ENCODE measurements at regions not wholly inside any gene's neighbourhood (a gene's known extent, or its start where the extent isn't known, plus 50 kb on each side); places are given as distances from the start of the nearest gene placed in this dataset.
"Not testable (repeated sequence)": the region's sequence is repeated elsewhere in the genome, so short reads cannot be mapped to it uniquely, and the experiment has no call there.

- ATAC-seq (no peak), DNase-seq (no peak)
- no peaks in the 10 kb centered on the region for H3K27me3 Mint-ChIP-seq (ENCODE audit: low read depth)
- no peak overlapping the region for H3K4me3 Mint-ChIP-seq
- H3K4me1 Mint-ChIP-seq (ENCODE audit: low read depth): no peaks in the 10 kb centered on the region
- H3K9me3 Mint-ChIP-seq: no peaks in the 10 kb centered on the region
- no peaks in the 10 kb centered on the region for H3K36me3 Mint-ChIP-seq (ENCODE audit: insufficient read depth)
Observed at GRCh38 chr14:43359317-43359716, 1147.8 kb downstream of the FSCB start.

- Mint-ChIP-seq H3K36me3 (ENCODE audit: insufficient read depth) (no peaks in the 10 kb centered on the region), H3K4me1 (ENCODE audit: low read depth) (no peaks in the 10 kb centered on the region), H3K9me3 (no peaks in the 10 kb centered on the region), H3K27me3 (ENCODE audit: low read depth) (no peaks in the 10 kb centered on the region), H3K4me3 (no peak overlapping the region)
- ATAC-seq (no peak), DNase-seq (no peak)
Observed at GRCh38 chr14:43356979-43357545, 1150.0 kb downstream of the FSCB start.

GRCh38 chr14:43356382-43356781 is 1150.7 kb downstream of the FSCB start:
- DNase-seq: no peak
- Mint-ChIP-seq H3K4me3 (no peak overlapping the region), H3K4me1 (ENCODE audit: low read depth) (no peaks in the 10 kb centered on the region), H3K27me3 (ENCODE audit: low read depth) (no peaks in the 10 kb centered on the region), H3K9me3 (no peaks in the 10 kb centered on the region), H3K36me3 (ENCODE audit: insufficient read depth) (no peaks in the 10 kb centered on the region)
- ATAC-seq: no peak

DNA sequence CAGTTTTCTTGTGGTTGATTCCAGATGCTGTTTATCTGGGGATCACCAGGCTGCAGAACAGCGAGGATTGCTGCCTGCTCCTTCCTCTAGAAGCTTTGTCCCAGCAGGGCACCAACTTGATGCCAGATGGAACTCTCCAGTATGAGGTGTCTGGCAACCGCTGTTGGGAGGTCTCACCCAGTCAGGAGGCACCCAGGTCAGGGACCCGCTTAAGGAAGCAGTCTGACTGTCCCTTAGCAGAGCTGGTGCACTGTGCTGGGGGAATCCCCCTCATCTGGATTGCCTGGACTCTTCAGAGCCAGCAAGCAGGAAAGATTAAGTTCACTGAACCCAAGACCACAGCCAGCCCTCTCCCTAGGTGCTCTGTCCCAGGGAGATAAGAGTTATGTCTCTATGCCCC is 1165.2 kb downstream of the FSCB start:
- Mint-ChIP-seq H3K9me3 (peaks cover 16% of the 10 kb centered on the region), H3K27me3 (ENCODE audit: low read depth) (no peaks in the 10 kb centered on the region), H3K4me3 (no peak overlapping the region), H3K4me1 (ENCODE audit: low read depth) (no peaks in the 10 kb centered on the region), H3K36me3 (ENCODE audit: insufficient read depth) (no peaks in the 10 kb centered on the region)
- ATAC-seq: no peak
- no peak for DNase-seq

- Mint-ChIP-seq H3K36me3 (ENCODE audit: insufficient read depth) (no peaks in the 10 kb centered on the region), H3K4me3 (no peak overlapping the region), H3K9me3 (peaks cover 14% of the 10 kb centered on the region), H3K4me1 (ENCODE audit: low read depth) (no peaks in the 10 kb centered on the region), H3K27me3 (ENCODE audit: low read depth) (no peaks in the 10 kb centered on the region)
- ATAC-seq (no peak), DNase-seq (no peak)
Observed at GRCh38 chr14:43338713-43339112, 1168.4 kb downstream of the FSCB start.

DNA sequence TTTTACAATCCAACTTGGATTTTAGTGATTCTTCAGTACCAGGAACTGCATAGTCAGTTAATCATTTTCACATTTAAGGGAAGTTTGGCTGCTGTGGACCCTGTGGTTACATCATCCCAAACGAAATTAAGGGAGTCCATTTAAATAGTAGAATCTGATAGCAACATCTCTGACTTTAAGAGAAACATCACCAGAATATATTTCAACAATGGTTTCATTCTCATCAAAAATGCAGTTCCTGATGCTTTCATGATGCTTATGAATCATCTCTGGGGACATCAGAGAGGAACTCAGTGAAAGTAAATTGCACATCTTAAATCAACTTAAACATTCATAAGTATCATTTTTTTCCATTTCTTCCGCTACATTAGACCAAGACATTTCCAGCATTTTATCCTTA is 1170.7 kb downstream of the FSCB start:
- H3K9me3 Mint-ChIP-seq: peaks cover 13% of the 10 kb centered on the region
- H3K36me3 Mint-ChIP-seq (ENCODE audit: insufficient read depth): no peaks in the 10 kb centered on the region
- H3K27me3 Mint-ChIP-seq (ENCODE audit: low read depth): no peaks in the 10 kb centered on the region
- H3K4me1 Mint-ChIP-seq (ENCODE audit: low read depth): no peaks in the 10 kb centered on the region
- no peak overlapping the region for H3K4me3 Mint-ChIP-seq
- DNase-seq (no peak), ATAC-seq (no peak)

GRCh38 chr14:43326501-43327407 is 1180.3 kb downstream of the FSCB start:
- not testable (repeated sequence) for H3K36me3 Mint-ChIP-seq (ENCODE audit: insufficient read depth); ATAC-seq; DNase-seq; H3K27me3 Mint-ChIP-seq (ENCODE audit: low read depth); H3K4me3 Mint-ChIP-seq; H3K4me1 Mint-ChIP-seq (ENCODE audit: low read depth)
- peaks cover 10% of the 10 kb centered on the region for H3K9me3 Mint-ChIP-seq

DNA sequence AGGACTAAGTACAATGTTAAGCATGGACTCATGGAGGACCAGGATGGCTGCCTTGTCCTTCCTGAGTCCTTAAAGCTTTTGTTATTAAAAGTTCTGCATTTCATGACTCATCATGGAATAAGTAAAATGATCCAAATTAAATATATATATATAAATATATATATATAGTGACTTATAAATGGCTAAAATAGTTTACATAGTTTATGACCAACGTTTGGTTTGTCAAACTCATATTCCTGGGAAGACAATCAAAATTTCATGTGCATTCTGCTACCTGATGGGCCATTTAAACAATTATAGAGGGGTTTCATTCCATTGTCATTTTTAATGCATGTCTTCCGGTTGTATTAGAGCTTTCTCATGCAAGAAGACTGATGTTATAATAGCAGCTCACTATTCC is 1190.7 kb downstream of the FSCB start:
- Mint-ChIP-seq H3K27me3 (ENCODE audit: low read depth) (no peaks in the 10 kb centered on the region), H3K4me1 (ENCODE audit: low read depth) (no peaks in the 10 kb centered on the region), H3K36me3 (ENCODE audit: insufficient read depth) (no peaks in the 10 kb centered on the region), H3K4me3 (no peak overlapping the region), H3K9me3 (no peaks in the 10 kb centered on the region)
- DNase-seq (no peak), ATAC-seq (no peak)

GRCh38 chr14:43313719-43314118 is 1193.4 kb downstream of the FSCB start:
- DNase-seq (no peak), ATAC-seq (no peak)
- no peak overlapping the region for H3K4me3 Mint-ChIP-seq
- H3K27me3 Mint-ChIP-seq (ENCODE audit: low read depth): no peaks in the 10 kb centered on the region
- no peaks in the 10 kb centered on the region for H3K36me3 Mint-ChIP-seq (ENCODE audit: insufficient read depth)
- H3K9me3 Mint-ChIP-seq: peaks cover 4% of the 10 kb centered on the region
- no peaks in the 10 kb centered on the region for H3K4me1 Mint-ChIP-seq (ENCODE audit: low read depth)

- Mint-ChIP-seq H3K4me1 (ENCODE audit: low read depth) (no peaks in the 10 kb centered on the region), H3K9me3 (peaks cover 4% of the 10 kb centered on the region), H3K36me3 (ENCODE audit: insufficient read depth) (no peaks in the 10 kb centered on the region), H3K4me3 (no peak overlapping the region), H3K27me3 (ENCODE audit: low read depth) (no peaks in the 10 kb centered on the region)
- ATAC-seq (no peak), DNase-seq (no peak)
Observed at GRCh38 chr14:43308421-43309110, 1198.5 kb downstream of the FSCB start.

DNA sequence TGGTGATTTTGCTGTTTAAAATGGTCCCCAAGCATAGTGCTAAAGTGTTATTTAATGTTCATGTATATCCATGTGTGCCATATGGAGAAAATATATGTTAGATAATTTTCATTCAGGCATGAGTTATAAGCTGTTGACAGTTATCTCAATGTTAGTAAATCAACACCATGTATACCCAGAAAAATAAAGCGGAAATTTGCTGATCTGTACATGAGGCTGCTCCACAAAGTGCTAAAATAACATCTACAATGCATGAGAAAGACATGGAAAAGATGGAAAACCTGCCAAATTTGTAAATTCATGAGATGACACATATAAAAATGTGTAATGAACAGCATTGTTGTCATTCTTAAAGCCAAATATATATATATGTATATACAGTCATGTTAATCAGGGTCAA is 1199.2 kb downstream of the FSCB start:
- Mint-ChIP-seq H3K4me1 (ENCODE audit: low read depth) (no peaks in the 10 kb centered on the region), H3K4me3 (no peak overlapping the region), H3K27me3 (ENCODE audit: low read depth) (no peaks in the 10 kb centered on the region), H3K9me3 (peaks cover 4% of the 10 kb centered on the region), H3K36me3 (ENCODE audit: insufficient read depth) (no peaks in the 10 kb centered on the region)
- DNase-seq: no peak
- no peak for ATAC-seq

DNA sequence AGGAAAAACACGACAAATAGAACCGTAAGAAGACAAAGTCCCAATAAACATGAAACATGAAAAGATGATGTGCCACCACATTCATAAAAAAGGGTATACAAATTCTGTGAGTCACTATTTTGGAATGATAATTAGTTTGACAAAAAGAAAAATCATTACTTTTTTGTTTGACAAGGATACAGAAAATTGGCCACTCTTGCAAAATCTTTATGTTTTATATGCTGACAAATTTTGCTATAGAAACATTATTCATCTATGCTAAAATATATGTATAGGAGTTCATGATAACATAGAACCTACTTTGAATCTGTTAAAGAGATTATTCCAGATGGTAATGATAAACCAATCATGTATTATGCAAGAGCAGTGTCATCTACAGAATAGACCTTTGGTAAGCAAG is 1201.0 kb downstream of the FSCB start:
- Mint-ChIP-seq H3K27me3 (ENCODE audit: low read depth) (no peaks in the 10 kb centered on the region), H3K36me3 (ENCODE audit: insufficient read depth) (no peaks in the 10 kb centered on the region), H3K4me3 (no peak overlapping the region), H3K9me3 (peaks cover 9% of the 10 kb centered on the region), H3K4me1 (ENCODE audit: low read depth) (no peaks in the 10 kb centered on the region)
- no peak for DNase-seq
- ATAC-seq: no peak

DNA sequence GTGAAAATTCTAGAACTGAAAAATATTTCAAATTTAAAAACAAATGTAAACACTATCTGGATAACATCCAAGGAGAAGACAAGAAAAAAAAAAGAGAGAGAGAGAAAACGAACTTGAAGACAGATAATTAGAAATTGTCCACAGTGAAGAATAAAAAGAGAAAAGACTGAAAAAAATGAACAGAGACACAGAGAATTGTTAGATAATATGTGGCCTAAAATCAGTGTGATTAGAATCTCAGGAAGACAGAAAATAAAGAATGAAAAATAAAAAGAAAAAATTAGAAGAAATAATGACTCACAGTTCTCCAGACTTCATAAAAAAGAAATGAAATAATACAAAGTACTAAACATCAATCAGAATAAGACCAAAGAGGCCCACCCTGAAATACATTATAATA is 1209.3 kb downstream of the FSCB start:
- peaks cover 15% of the 10 kb centered on the region for H3K9me3 Mint-ChIP-seq
- H3K27me3 Mint-ChIP-seq (ENCODE audit: low read depth): no peaks in the 10 kb centered on the region
- no peaks in the 10 kb centered on the region for H3K36me3 Mint-ChIP-seq (ENCODE audit: insufficient read depth)
- DNase-seq: no peak
- no peak for ATAC-seq
- H3K4me1 Mint-ChIP-seq (ENCODE audit: low read depth): no peaks in the 10 kb centered on the region
- no peak overlapping the region for H3K4me3 Mint-ChIP-seq

- not testable (repeated sequence) for H3K36me3 Mint-ChIP-seq (ENCODE audit: insufficient read depth); DNase-seq; H3K4me1 Mint-ChIP-seq (ENCODE audit: low read depth); H3K27me3 Mint-ChIP-seq (ENCODE audit: low read depth); ATAC-seq; H3K4me3 Mint-ChIP-seq
- peaks cover 12% of the 10 kb centered on the region for H3K9me3 Mint-ChIP-seq
Observed at GRCh38 chr14:43296061-43296460, 1211.0 kb downstream of the FSCB start.

- H3K9me3 Mint-ChIP-seq: peaks cover 15% of the 10 kb centered on the region
- no peaks in the 10 kb centered on the region for H3K4me1 Mint-ChIP-seq (ENCODE audit: low read depth)
- H3K27me3 Mint-ChIP-seq (ENCODE audit: low read depth): no peaks in the 10 kb centered on the region
- DNase-seq: no peak
- ATAC-seq: no peak
- no peaks in the 10 kb centered on the region for H3K36me3 Mint-ChIP-seq (ENCODE audit: insufficient read depth)
- H3K4me3 Mint-ChIP-seq: no peak overlapping the region
Observed at GRCh38 chr14:43285575-43285974, 1221.5 kb downstream of the FSCB start.
